C4-2B (cell line): ENCODE measurements at regions not wholly inside any gene's neighbourhood (a gene's known extent, or its start where the extent isn't known, plus 50 kb on each side); places are given as distances from the start of the nearest gene placed in this dataset.

ENCODE experiments used
- CTCF ChIP-seq: fragments of 450-650 bp; conservative IDR thresholded peaks from 2 replicates; pipeline ENCODE4 v1.5.1; 2017; ENCODE audit warnings: mild to moderate bottlenecking
- ZFX ChIP-seq: fragments of 450-650 bp; IDR thresholded peaks from 2 replicates; pipeline ENCODE4 v1.6.1; 2017

DNA sequence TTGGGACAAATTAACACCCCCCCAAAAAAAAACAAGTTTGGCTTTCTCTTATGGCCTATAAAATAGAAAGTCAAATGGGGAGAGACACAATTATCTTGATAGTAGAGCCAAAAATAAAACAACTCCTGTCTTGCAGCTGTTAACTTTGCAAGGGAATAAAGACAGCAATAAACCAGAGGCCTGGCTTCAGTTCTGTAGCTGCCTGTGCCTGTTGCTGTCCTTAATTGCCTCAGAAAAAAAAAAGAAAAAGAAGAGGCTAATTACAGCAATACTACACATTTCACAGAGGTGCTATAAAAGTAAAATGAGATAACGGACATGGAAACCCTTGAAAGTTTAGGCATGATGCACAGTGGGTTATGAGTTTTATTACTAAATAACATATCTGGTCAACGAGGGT is 170.7 kb upstream of the IRX1 start:
- TF ChIP-seq ZFX (no peak), CTCF (no peak)
